Esophagus squamous epithelium (tissue), 5 donors: ENCODE measurements at regions not wholly inside any gene's neighbourhood (a gene's known extent, or its start where the extent isn't known, plus 50 kb on each side); places are given as distances from the start of the nearest gene placed in this dataset.

Experiments used
- DNase-seq: peaks from one replicate; lab custom pipeline; 2025; lab: John Stamatoyannopoulos, UW
- H3K27ac ChIP-seq, 4 donors: fragments of 200-600 bp; sonication (generic); one replicate each; pipeline ENCODE4 v1.5.1; 2016 to 2019; ENCODE audit warnings: mild to moderate bottlenecking in 1 of 4
- H3K27me3 ChIP-seq, 4 donors: fragments of 200-600 bp; sonication (generic); 1 replicate in 3 of 4; 2 replicates in 1 of 4; pipeline versions ENCODE4 v1.5.1 to v1.6.0; 2017 to 2021; ENCODE audit warnings: antibody characterized with exemption in 1 of 4
- H3K36me3 ChIP-seq, 3 donors: fragments of 200-600 bp; sonication (generic); one replicate each; pipeline ENCODE4 v1.5.1; 2016 to 2019
- H3K4me1 ChIP-seq, 3 donors: fragments of 200-600 bp; sonication (generic); one replicate each; pipeline ENCODE4 v1.5.1; 2017 to 2019
- H3K4me3 ChIP-seq, 4 donors: fragments of 200-600 bp; sonication (generic); 1 replicate in 3 of 4; 2 replicates in 1 of 4; pipeline ENCODE4 v1.5.1; 2016 to 2019; ENCODE audit warnings: mild to moderate bottlenecking in 2 of 4, moderate library complexity in 1 of 4
- H3K9me3 ChIP-seq, 3 donors: fragments of 200-600 bp; sonication (generic); one replicate each; pipeline ENCODE4 v1.5.1; 2016 to 2019
- CTCF ChIP-seq, 6 experiments: fragments of 450-650 bp in 4 of 6; fragments of 200-600 bp in 2 of 6; sonication (generic) in 2 of 6; IDR thresholded peaks; one replicate each; pipeline ENCODE4 v1.5.1; 2016 to 2019; ENCODE audit warnings: antibody characterized with exemption in 6 of 6, mild to moderate bottlenecking in 4 of 6, moderate library complexity in 4 of 6
- POLR2A ChIP-seq, 4 donors: fragments of 450-650 bp; IDR thresholded peaks; one replicate each; pipeline ENCODE4 v1.6.1; 2017; ENCODE audit warnings: antibody characterized with exemption in 4 of 4, mild to moderate bottlenecking in 4 of 4, moderate library complexity in 3 of 4
- WGBS, 2 donors: methylation state at CpG; one replicate each; pipeline ENCODE4 v1.1.5; 2018; 5-methylcytosine and 5-hydroxymethylcytosine counted together
- intact Hi-C: fragments of 100-400 bp; cut with DNase I; formaldehyde crosslinking; loops from one replicate; pipeline ENCODE4 v1.15.0; 2022
- donor health status: DM: yes; HTN: yes; CAD: no.

GRCh38 chr4:22093126-22093525 is 144.6 kb upstream of the KCNIP4 start:
- intact Hi-C loops, result no loop called here
- Histone ChIP-seq H3K36me3 (no peaks in the 10 kb centered on the region), H3K4me1 (no peaks in the 10 kb centered on the region), H3K9me3 (no peaks in the 10 kb centered on the region), H3K27me3 (no peaks in the 10 kb centered on the region), H3K4me3 (no peak overlapping the region), H3K27ac (no peak overlapping the region)
- 55% methylated on average over 3 of the region's 3 CpGs for WGBS, 2 donors
- DNase-seq, result no peak
- TF ChIP-seq CTCF (IDR thresholded peaks at IDR 0.05) (no peak), POLR2A (IDR thresholded peaks at IDR 0.05) (no peak)

GRCh38 chr4:22091906-22092305 is 143.3 kb upstream of the KCNIP4 start:
- no peak for DNase-seq
- 58 to 65% methylated on average over 4 of the region's 4 CpGs for WGBS, 2 donors
- Histone ChIP-seq H3K9me3 (peaks cover 0 to 4% (median 0%) of the 10 kb centered on the region in 3 donors), H3K4me3 (no peak overlapping the region), H3K27ac (no peak overlapping the region), H3K36me3 (no peaks in the 10 kb centered on the region), H3K27me3 (no peaks in the 10 kb centered on the region), H3K4me1 (no peaks in the 10 kb centered on the region)
- TF ChIP-seq POLR2A (IDR thresholded peaks at IDR 0.05) (no peak), CTCF (IDR thresholded peaks at IDR 0.05) (no peak)
- intact Hi-C loops, result no loop called here

GRCh38 chr4:22091352-22091717 is 142.8 kb upstream of the KCNIP4 start:
- peaks cover 0 to 10% (median 0%) of the 10 kb centered on the region in 3 donors for H3K9me3 ChIP-seq
- H3K36me3 ChIP-seq, result no peaks in the 10 kb centered on the region
- intact Hi-C loops, result no loop called here
- no peaks in the 10 kb centered on the region for H3K27me3 ChIP-seq
- TF ChIP-seq CTCF (IDR thresholded peaks at IDR 0.05), result no peak
- no peaks in the 10 kb centered on the region for H3K4me1 ChIP-seq
- DNase-seq, result no peak
- H3K27ac ChIP-seq, result no peak overlapping the region
- H3K4me3 ChIP-seq, result no peak overlapping the region

GRCh38 chr4:22090661-22091351 is 142.2 kb upstream of the KCNIP4 start:
- no peaks in the 10 kb centered on the region for H3K27me3 ChIP-seq
- peaks cover 0 to 15% (median 0%) of the 10 kb centered on the region in 3 donors for H3K9me3 ChIP-seq
- no peak overlapping the region for H3K27ac ChIP-seq
- no peak for DNase-seq
- H3K4me1 ChIP-seq, result no peaks in the 10 kb centered on the region
- H3K4me3 ChIP-seq, result no peak overlapping the region
- intact Hi-C loops, result no loop called here
- TF ChIP-seq CTCF (IDR thresholded peaks at IDR 0.05) (no peak), POLR2A (IDR thresholded peaks at IDR 0.05) (no peak)
- WGBS, 2 donors, result 61 to 66% methylated on average over 6 of the region's 6 CpGs
- H3K36me3 ChIP-seq, result no peaks in the 10 kb centered on the region

- no peak for DNase-seq
- H3K4me3 ChIP-seq, result no peak overlapping the region
- intact Hi-C loops, result no loop called here
- H3K36me3 ChIP-seq, result no peaks in the 10 kb centered on the region
- TF ChIP-seq CTCF (IDR thresholded peaks at IDR 0.05), result no peak
- no peak for TF ChIP-seq POLR2A (IDR thresholded peaks at IDR 0.05)
- no peaks in the 10 kb centered on the region for H3K27me3 ChIP-seq
- no peaks in the 10 kb centered on the region for H3K4me1 ChIP-seq
- H3K9me3 ChIP-seq, result no peaks in the 10 kb centered on the region
- 78 to 100% methylated on average over 1 of the region's 1 CpG for WGBS, 2 donors
- H3K27ac ChIP-seq, result no peak overlapping the region
These were observed 129.0 kb upstream of the KCNIP4 start for GRCh38 chr4:22077571-22077970.
